Ovary (tissue), 3 donors: ENCODE measurements at regions not wholly inside any gene's neighbourhood (a gene's known extent, or its start where the extent isn't known, plus 50 kb on each side); places are given as distances from the start of the nearest gene placed in this dataset.

ENCODE experiments used
- EP300 ChIP-seq: sonication (generic); formaldehyde crosslinking; IDR thresholded peaks from one replicate; pipeline ENCODE4 v1.6.1; 2017; ENCODE audit warnings: antibody characterized with exemption
- POLR2A ChIP-seq: fragments of 450-650 bp; IDR thresholded peaks from one replicate; pipeline ENCODE4 v1.6.1; 2017; ENCODE audit warnings: antibody characterized with exemption, mild to moderate bottlenecking, moderate library complexity
- TF ChIP-seq, protein P1 (sequence below), 3 donors: fragments of 450-650 bp in 2 of 3; fragments of 200-600 bp in 1 of 3; IDR thresholded peaks; one replicate each; pipeline versions ENCODE4 v1.5.1 to v1.8.0; 2016 to 2022; ENCODE audit warnings: antibody characterized with exemption in 3 of 3, mild to moderate bottlenecking in 1 of 3
- donor health status: DM: no; HTN: no; CAD: no.

DNA sequence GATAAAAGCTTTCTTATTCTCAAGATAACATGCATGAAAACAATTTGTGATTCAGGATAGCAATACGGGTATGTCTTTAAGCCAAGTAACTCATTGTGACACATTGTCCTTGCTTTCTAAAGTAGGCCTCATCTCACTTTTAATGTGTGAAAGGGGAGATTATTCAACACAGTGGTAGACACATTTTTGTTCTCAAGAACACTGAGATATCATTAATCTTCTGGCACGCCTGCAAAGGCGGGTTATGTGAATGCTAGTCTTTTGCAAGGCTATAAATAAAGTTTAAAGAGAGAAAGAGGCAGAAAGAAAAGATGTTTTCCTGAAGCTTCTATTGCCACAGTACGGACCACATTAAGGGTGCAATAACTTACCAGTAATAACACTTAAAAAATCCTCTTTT is 181.8 kb upstream of the MEF2C start:
- TF ChIP-seq POLR2A = no peak
- TF ChIP-seq, protein P1, sequence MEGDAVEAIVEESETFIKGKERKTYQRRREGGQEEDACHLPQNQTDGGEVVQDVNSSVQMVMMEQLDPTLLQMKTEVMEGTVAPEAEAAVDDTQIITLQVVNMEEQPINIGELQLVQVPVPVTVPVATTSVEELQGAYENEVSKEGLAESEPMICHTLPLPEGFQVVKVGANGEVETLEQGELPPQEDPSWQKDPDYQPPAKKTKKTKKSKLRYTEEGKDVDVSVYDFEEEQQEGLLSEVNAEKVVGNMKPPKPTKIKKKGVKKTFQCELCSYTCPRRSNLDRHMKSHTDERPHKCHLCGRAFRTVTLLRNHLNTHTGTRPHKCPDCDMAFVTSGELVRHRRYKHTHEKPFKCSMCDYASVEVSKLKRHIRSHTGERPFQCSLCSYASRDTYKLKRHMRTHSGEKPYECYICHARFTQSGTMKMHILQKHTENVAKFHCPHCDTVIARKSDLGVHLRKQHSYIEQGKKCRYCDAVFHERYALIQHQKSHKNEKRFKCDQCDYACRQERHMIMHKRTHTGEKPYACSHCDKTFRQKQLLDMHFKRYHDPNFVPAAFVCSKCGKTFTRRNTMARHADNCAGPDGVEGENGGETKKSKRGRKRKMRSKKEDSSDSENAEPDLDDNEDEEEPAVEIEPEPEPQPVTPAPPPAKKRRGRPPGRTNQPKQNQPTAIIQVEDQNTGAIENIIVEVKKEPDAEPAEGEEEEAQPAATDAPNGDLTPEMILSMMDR (IDR thresholded peaks at IDR 0.05) = no peak
- no peak for TF ChIP-seq EP300
